MM.1S (cell line): ENCODE measurements at regions not wholly inside any gene's neighbourhood (a gene's known extent, or its start where the extent isn't known, plus 50 kb on each side); places are given as distances from the start of the nearest gene placed in this dataset.

Source experiments
- CTCF ChIP-seq: fragments of 300-600 bp; sonication (generic); IDR thresholded peaks from 2 replicates; pipeline ENCODE4 v1.5.1; 2016; ENCODE audit warnings: antibody characterized with exemption, low read length, mixed read lengths
- EZH2 ChIP-seq: fragments of 300-600 bp; sonication (generic); optimal IDR thresholded peaks from 2 replicates; pipeline ENCODE3; 2017; ENCODE audit warnings: low read depth, mild to moderate bottlenecking, antibody characterized with exemption, low read length, mixed read lengths
- EZH2phosphoT487 ChIP-seq: fragments of 300-600 bp; sonication (generic); IDR thresholded peaks from 2 replicates; pipeline ENCODE4 v1.6.1; 2018; ENCODE audit warnings: antibody characterized with exemption, low read length

- TF ChIP-seq CTCF = no peak
- TF ChIP-seq EZH2phosphoT487 = no peak
- TF ChIP-seq EZH2 = no peak
Observed at GRCh38 chr11:131186629-131187101, 183.8 kb upstream of the NTM start.
